ENCODE measurements at regions not wholly inside any gene's neighbourhood (a gene's known extent, or its start where the extent isn't known, plus 50 kb on each side); places are given as distances from the start of the nearest gene placed in this dataset.
"Not testable (repeated sequence)": the region's sequence is repeated elsewhere in the genome, so short reads cannot be mapped to it uniquely, and the experiment has no call there.

DNA sequence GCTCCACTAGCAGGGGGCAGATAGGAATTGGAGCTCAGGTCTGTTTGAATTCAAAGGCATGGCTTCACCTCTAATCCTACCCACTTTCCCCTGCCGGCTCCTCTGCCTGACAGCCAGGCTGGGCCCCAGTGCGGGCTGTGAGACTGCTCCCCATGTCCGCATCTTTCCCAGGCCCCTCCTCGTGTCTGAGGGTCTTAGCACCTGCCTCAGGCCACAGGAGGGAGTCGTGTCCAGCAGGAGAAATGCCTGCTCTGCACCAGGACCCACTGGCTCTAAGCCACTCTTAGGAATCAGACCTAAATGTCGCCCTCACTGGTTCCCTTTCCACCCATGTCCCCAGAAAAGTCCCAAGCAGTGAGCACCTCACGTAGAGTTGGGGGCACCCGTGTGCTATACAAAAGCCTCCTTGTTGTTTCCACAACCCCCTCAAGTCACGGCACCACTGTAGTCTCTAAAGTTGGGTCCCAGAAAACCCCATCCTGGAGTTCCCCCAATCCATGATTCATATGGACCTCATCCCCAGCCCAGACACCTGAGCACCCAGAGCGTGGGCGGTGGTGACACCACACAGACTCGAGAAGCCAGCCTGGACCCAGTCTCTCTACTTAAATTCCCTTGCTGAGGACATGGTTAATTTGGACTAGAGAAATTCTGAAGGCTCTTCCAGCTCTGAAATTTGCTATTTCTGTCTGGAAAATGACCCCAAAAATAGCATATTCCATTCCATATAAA, 466.4 kb upstream of the ZMIZ1 start:
- no peak for DNase-seq (ENCODE audit: low spot score)

- no peak for DNase-seq (ENCODE audit: low spot score)
Measured at GRCh38 chr10:78604286-78604685, 464.5 kb upstream of the ZMIZ1 start.

DNA sequence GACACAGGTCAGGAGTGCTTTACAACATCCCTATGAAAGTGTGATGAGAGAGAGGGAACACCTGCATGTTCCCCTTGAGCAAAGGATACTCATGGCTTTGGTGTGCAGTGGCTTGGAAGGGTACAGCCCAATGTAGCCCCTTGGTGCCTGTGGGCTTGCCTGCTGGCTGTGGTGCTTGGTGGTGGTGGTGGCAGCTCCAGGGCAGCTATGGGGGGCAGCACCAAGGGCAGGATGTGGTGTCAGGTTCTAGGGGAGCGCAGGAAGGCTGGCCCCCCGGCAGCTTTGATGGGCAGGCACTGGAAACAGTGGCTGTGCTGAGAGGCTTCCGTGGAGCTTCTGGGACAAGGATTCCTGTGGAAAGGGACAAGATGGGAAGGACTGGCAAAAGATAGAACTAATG, 464.0 kb upstream of the ZMIZ1 start:
- DNase-seq (ENCODE audit: low spot score) = no peak

DNA sequence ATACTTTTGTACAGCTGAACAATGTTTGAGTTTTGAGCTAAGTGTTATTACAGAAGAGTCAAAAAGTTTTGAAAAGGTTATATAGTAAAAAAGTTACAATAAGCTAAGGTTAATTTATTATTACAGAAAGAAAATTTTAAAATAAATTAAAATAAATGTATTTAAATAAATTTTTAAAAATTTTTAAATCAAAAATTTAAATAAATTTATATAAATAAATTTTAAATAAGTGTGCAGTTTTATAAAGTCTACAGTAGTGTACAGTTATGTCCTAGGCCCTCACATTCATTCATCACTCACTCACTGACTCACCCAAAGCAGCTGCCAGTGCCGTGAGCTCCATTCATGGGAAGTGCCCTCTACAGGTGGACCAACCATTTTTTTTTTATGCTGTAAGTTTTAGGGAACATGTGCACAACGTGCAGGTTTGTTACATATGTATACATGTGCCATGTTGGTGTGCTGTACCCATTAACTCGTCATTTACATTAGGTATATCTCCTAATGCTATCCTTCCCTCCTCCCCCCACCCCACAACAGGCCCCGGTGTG, 462.9 kb upstream of the ZMIZ1 start:
- no peak for DNase-seq (ENCODE audit: low spot score)

DNA sequence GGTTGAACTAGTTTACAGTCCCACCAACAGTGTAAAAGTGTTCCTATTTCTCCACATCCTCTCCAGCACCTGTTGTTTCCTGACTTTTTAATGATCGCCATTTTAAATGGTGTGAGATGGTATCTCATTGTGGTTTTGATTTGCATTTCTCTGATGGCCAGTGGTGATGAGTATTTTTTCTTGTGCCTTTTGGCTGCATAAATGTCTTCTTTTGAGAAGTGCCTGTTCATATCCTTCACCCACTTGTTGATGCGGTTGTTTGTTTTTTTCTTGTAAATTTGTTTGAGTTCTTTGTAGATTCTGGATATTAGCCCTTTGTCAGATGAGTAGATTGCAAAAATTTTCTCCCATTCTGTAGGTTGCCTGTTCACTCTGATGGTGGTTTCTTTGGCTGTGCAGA, 462.0 kb upstream of the ZMIZ1 start:
- DNase-seq (ENCODE audit: low spot score) = not testable (repeated sequence)

DNA sequence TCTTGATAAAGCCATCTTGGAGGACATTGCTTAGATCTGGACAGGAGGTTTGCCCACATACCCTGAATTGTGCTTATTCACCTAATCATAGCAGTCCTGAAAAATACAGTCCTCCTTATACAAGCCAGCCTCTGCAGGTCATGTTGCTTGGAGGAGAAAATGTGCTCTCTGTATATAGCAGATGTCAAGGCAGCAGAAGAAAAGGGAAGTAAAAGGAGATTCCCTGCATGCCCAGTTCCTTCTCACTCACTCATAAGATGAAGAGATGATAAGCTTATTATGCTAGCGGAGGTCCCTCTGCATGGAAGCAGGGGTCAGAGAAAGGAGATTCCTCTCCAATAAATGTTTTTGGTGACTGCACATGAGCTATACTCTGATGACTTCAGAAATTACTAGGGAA, 458.8 kb upstream of the ZMIZ1 start:
- no peak for DNase-seq (ENCODE audit: low spot score)

GRCh38 chr10:78613132-78613531, 455.6 kb upstream of the ZMIZ1 start:
- no peak for DNase-seq (ENCODE audit: low spot score)

DNA sequence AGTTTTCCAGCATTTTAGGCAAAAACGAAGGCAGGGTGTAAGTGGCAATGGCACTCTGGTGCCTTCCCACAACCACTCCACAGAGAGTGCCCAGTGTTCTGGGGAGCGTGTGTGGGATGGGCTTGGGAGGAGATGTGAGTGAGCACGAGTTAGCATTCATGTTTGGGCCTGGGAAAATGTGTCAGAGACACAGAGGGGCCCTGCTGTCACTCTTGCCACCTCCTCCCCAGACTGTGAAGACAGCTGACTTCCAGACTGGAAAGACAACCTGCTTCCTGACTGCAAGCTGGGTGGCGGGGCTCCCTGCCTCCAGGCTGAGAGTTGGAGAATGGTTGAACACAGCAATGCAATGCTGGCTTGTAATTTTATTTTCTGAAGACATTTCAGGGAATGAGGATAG, 454.5 kb upstream of the ZMIZ1 start:
- DNase-seq (ENCODE audit: low spot score) = no peak

DNA sequence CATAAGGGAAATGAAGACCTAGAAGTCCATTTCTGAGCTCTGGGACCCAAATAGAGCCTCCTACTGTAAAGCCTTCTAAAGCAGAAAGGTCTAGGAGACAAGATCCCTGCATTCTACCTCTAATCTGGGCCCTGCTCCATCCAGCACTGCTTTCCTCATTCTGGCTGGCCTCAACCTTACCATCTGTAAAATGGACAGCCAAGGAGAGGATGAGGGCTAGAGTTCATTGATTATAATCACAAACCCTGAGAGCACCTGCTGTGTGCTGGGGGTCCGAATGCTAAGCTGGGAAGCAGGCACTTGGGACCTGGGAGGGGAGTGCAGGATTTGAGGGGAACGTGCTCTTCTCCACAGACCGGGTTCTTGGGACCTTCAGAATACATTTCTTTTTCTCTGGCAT, 454.0 kb upstream of the ZMIZ1 start:
- no peak for DNase-seq (ENCODE audit: low spot score)

DNA sequence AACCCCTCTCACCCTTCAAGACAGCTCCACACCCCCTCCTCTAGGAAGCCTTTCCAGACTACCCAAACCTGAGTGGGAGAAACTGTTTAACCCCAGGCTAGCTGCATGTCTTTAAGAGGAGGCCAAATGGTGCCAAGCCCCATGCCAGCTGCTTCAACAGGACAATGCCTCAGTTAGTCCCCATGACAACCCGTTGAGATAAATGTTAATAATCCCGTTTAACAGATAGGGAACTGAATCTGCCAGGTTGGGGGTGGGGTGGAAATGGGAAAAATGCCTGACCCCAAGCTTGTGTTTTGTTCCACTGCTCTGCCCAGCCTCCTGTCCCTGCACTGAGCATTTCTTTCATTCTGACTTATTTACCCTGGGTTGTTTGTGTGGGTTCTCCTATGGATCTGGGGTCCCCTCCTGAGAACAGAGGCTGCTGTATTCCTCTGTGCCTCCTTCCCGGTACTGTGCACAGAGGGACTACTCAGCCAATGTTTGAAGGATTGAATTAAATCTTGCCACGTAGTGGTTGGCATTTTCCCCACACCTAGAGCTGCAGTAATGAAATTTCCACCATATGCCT, 452.6 kb upstream of the ZMIZ1 start:
- DNase-seq (ENCODE audit: low spot score) = no peak

DNA sequence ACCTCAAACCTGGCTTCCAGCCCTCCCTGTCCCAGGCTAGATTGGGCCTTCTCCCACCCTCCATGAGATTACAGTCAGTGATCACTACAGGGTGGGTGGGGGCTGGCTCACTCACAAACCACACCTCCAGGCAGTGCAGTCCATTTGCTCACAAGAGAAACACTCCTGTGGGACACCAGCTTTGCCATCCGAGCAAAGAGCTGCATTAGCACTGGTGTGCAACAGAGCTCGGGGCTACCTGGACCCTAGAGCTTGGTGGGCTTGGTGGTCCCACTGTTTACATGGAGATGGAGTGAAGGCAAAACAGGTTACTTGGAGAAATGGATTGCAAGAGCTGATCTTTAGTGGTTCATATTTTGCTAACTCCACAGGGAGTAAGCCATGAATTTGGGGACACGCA, 451.7 kb upstream of the ZMIZ1 start:
- DNase-seq (ENCODE audit: low spot score) = peak; percentile 68

GRCh38 chr10:78617631-78618030, 451.1 kb upstream of the ZMIZ1 start:
- no peak for DNase-seq (ENCODE audit: low spot score)

DNA sequence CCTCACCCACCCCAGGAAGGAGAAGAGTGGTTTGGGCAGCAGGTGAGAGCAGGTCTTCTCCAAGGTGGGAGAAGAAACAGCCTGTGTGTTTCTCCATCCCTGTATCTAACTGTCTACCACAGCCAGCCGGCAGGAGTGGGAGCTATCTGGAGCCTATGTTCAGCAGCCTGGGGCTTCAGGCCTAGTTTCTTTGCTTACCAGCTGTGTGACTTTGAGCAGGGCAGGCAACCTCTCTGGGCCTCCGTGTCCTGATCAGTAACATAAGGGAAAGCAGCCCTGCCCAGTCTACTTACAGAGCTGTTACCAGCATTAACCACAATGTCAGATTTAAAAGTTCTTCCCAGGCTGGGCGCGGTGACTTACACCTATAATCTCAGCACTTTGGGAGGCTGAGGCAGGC, 450.7 kb upstream of the ZMIZ1 start:
- peak; percentile 51 for DNase-seq (ENCODE audit: low spot score)

- DNase-seq (ENCODE audit: low spot score) = no peak
Measured at GRCh38 chr10:78619115-78619851, 449.5 kb upstream of the ZMIZ1 start.

GRCh38 chr10:78619896-78620295, 448.9 kb upstream of the ZMIZ1 start:
- DNase-seq (ENCODE audit: low spot score) = no peak

DNA sequence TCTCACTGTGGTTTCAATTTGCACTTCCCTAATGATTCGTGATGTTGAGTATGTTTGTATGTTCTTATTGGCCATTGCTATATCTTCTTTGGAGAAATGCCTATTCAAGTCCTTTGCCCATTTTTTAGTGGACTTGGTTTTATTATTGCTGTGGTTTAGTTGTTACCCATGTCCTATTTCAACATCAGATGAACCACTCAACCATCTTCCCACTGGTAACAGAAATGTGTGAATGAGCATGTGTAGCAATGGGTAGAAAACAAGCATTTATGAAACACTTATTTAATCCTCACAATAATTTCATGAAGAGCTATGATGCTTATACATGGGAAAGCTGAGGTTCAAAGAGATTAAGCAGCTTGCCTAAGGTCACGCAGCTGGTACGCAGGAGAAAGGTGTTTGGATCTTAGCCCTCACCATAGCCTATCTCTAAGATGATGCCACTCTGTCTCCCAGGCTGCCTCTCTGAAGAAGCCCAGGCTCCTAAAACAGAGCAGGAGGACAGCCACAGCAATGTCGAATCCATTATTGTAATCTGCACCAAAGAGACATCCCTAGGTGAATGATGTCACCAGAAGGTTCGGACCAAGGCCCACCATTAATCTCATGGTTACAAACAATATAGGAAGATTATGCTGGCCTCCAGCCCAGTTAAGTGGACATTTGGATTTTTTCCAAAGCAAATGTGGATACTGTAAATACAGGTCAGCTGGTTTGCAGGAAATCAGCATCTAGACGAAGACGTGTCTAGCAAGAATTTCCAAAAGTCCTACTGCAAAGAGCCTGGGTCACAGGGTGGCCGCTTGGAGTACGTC, 447.6 kb upstream of the ZMIZ1 start:
- no peak for DNase-seq (ENCODE audit: low spot score)

DNA sequence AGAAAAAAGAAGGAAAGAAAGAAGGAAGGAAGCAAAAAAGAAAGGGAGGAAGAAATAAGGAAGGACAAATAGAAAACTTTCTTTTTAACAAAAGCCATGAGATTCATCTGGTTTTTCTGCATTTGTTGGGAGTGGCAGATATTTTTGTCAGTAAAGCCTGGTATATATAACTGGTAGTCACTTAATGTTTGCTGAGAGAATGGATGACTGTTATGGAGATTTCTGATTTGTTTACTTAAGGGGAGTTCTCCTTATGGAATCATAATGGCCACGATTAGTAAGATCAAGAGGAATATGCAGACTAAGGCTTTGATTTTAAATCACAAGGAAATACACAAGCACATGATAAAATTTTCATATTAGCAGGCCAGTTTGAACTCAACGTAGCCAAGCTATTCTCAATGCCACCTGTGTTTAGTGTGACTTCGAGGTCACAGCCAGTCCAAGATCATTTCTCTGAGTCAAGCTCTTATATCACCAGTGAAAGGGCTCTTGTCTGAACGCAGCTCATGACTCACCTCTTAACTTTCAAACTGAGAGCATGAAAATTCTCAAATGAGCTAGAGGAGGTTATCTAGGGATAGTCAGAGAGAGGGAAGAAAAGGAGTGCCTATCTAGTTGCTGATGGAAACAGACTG, 445.1 kb upstream of the ZMIZ1 start:
- no peak for DNase-seq (ENCODE audit: low spot score)

- peak; percentile 55 for DNase-seq (ENCODE audit: low spot score)
Measured at GRCh38 chr10:78624791-78625190, 444.0 kb upstream of the ZMIZ1 start.

GRCh38 chr10:78626471-78626870, 442.3 kb upstream of the ZMIZ1 start:
- no peak for DNase-seq (ENCODE audit: low spot score)

DNA sequence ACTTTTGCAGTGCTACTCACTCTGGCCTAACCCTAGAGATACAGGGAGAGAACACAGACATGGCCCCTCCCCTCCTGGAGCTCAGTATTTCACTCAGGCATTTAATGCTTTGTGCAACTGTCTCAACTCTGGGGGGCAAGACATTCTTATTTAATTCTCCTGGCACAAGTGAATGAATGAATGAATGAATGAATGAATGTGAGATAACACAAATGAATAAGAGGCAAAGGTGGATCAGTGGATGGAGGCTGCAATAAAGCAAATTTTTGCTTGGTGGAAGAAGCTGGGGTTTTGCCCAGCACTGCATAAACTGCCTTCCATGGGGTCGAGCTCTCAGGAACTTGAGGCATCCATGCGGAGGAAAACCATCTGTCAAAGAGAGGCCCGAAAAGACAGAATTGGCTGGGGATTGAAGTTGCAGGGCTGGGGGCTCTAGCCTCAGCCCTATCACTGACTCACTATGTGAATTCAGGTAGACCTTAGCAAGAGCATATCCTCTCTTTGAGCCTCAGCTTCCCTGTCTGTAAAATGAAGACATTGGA, 441.4 kb upstream of the ZMIZ1 start:
- no peak for DNase-seq (ENCODE audit: low spot score)

- DNase-seq (ENCODE audit: low spot score) = no peak
Measured at GRCh38 chr10:78628976-78629375, 439.8 kb upstream of the ZMIZ1 start.
